HG02798 (cell line): ENCODE measurements at regions not wholly inside any gene's neighbourhood (a gene's known extent, or its start where the extent isn't known, plus 50 kb on each side); places are given as distances from the start of the nearest gene placed in this dataset.

Experiments
- ATAC-seq: cut with Tn5 transposase; IDR thresholded peaks from one replicate; pipeline ENCODE4 v1.9.1; 2021; ENCODE audit warnings: mild to moderate bottlenecking; ENCODE audit not compliant: unreplicated experiment, poor library complexity

DNA sequence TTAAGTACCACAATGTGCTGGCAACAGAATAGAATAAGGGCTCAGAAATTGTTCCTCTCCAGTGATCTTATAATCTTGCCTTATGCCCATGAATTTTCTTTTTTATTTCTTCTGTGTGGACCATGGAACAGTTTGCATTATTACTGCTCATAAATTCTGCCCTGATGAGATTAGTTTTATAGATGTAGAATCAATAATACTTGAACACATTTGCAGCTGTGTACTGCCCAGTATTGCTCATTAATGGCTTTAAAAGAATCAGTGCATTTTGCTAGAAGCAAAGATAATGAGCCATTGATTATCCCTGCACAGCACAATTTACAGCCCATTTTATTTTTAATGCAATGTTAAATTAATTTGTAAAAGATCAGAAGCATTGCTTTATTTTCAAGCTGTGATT, 172.3 kb upstream of the STXBP6 start:
- ATAC-seq = no peak

DNA sequence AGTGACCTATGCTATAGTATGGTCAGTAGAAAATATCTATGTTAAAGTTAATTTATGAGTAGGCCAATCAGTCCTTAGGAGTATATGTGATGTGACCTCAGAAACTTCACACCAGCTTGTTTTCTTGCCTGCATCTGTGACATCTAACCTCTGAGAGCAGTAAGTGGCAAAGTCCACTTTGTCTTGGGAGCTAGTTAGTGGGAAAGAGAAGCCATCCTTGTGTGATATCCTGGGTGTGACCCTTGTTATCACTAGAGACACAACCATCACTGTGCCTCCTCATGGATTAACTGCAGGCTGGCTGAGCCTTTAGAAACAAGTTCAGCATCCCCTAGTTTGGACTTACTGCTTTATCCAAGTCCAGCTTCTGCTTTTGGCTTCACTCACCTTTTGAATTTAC, 170.6 kb upstream of the STXBP6 start:
- no peak for ATAC-seq

DNA sequence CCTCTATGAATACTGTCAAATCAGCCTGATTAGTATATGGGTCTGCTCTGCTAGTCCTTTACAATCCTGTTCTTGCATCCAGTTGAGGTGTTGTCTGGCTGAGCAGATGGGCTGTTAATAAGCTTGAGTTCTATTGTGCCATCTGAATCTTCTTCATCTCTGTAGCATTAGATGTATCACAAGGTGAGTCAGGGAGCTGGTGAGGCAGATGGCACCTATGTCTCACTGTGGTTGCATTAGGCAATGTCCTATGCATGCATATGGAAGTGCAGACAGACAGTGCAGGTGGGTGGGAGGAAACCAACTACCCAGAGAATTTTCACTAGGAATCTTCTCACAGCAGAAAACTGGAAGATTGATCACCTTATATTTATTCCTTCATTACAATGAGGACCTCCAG, 165.7 kb upstream of the STXBP6 start:
- ATAC-seq = no peak

DNA sequence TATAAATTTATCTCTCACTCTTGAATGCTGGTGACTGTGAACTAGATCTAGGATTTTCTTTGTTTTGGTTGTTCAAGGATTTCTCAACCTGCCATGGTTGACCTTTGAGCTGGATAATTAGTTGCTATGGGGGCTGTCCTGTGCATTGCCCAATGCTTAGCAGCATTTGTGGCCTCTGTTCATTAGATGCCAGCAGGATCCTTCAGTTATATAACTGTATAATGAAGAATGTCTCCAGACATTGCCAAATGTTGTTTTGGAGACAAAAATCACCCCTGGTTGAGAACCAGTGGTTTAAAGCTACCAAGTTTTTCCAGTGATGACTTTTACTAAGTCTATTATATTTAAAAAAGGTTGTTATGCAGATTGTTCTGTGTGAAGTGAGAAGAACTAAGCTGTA, 147.9 kb upstream of the STXBP6 start:
- no peak for ATAC-seq

DNA sequence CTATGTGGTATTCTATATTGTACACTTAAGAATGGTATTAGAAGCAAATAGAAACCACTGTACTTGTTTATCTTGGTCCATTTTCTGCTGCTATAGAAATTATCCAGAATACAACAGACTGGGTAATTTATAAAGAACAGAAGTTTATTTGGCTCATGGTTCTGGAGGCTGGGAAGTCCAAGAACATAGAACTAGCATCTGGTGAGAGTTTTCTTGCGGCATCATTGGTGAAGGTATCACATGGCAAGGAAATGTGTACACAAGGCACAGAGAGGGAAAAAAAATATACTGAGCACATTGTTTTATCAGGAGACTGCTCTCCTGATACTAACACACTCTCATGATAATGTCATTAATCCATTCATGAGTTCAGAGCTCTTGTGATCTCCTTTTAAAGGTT, 130.3 kb upstream of the STXBP6 start:
- no peak for ATAC-seq

DNA sequence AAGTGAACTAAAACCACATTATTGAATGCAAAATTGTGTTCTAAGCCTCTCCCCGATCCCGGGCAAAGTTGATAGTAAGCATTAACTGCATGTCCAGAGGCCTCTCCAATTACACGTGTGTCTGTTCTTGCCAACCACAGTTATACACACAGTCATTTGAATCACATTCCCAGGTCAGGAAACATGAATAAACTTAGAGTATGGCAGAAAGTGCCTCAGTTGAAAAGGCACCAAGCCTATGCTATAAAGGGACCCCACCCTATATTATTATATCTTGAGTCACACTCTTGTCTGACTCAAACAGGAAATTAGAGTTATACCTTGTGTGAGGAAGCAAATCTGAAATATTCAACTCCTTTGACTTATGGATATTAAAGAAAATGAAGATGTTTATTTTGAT, 128.3 kb upstream of the STXBP6 start:
- ATAC-seq = no peak

DNA sequence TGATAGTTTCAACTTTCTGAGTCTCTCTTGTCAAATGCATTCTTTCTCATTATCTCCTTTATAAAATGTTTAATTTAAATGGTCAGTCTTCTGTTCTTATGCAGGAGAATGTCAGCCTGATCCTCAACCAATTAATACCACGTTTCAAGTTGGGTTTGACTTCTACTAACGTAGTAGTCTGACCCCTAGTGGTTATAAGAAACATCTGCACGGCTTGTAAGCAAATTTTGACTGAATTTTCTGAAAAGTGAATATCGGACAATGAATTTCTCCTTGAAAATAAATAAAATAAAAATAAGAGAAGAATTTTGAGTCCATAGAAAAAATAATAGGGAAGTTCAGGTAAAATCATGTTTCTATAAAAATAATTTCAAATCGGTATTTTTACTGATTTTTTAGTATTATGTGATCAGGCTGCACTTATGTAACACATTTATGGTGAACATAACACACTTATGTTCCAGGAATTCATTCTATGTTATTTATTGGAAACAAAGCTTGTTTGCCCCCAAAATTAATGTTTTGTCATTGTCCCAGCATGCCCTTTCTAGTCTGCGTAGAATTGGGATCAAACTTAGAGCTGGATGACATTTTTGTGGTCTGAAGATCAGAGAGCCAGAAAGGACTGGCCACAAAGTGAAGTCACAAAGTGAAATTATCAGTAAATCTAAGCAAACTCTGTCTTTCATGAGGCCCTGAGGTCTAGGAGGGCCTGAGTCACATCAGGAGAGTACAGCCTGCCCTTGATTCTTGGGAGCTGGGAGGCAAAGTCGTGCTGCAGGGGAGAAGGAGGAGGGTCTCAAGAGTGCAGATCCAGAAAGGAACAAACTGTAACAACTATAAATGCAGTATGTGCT, 101.2 kb upstream of the STXBP6 start:
- ATAC-seq = peak; percentile 48

DNA sequence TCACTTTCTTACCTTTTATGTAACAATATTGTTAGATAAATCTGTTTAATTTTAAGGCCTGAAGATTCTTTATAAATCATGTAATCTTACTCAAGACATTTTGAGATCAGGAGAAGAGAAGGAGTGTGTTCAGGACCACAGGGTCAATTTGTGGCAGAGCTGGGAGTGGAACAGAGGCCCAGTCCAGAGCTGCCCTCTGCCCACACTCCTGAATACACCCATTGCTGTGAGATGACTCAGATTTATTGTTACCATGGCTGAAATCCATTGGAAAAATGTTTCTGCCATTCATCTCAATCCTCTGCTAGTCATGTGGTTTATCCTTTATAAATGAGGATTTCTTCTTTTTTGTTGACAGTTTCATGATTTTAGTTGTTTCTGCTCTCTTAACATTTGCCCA, 100.5 kb upstream of the STXBP6 start:
- no peak for ATAC-seq

DNA sequence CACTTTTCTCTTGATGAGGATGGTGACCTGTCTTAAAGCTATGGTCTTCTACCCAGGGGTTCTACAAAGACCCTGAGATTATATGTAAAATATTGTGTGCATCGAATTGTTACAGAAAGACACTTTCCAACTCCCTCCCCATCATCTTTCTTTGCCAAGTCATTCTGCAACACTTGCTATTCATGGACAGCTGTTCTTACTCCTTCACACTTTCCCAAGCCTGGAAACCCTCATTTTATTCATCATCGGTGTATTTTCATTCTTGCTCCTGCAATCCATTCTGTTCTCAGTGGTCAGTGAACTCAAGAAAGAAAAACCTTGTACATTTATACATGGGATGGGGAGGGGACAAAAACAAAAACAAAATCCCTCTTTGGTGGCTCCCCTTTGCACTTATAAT, 90.5 kb upstream of the STXBP6 start:
- no peak for ATAC-seq

DNA sequence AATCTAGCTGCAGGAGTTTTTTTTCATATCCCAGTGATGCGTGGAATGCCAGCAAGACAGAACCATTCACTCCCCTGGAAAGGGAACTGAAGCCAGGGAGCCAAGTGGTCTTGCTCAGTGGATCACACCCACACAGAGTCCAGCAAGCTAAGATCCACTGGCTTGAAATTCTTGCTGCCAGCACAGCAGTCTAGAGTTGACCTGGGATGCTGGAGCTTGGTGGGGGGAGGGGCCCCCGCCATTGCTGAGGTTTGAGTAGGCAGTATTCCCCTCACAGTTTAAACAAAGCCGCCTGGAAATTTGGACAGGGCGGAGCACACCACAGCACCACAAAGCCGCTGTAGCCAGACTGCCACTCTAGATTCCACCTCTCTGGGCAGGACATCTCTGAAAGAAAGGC, 86.9 kb upstream of the STXBP6 start:
- no peak for ATAC-seq

DNA sequence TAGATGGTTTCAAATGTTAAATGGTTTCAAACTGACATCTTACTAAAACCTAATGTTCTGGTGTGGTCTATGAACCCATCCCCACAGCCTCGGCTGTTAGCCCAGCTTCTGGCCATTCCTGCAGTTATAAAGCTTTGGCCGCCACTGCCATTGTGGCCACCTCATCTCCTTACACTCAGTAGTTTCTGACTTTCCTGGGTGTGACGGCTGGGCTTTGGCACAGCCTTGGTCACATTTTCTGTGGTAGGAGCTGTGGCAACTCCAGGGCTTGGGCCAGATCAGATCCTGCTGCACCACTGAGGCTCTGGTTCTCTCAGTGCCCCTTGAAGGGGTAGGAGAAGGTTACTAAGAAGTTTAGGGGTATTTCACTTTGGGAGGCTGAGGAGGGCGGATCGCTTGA, 84.2 kb upstream of the STXBP6 start:
- no peak for ATAC-seq

DNA sequence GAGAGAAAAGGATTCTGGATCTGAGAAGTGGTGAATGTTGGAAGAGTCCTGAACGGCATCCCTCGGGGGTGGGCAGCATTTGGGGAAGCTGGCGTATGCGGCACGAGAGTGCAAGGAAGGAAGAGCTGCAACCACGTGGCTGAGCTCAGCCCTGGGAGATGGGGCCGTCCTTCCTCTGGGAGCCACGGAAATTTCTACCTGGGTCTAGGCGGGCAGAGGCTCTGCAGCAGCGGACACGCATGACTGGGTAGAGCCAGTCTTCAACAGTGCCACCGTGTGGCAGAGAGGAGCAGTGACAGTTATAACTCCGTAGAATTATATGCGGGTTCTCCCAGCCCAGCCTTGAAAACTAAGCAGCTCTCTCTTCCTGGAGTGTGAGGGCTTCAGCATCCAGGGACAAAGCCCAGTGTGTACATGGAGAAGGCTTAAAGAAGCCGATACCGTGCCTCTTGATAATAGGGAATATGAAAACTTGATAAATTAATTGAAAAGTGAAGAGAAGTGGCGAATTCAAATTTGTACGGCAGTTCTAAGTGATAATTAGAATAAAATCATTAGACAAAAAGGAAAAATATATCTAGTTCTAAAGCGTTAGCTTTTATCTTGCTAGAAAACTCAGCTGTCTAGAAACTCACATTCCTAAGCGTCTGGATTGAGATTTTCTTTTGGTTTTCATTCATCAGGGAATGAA, 82.9 kb upstream of the STXBP6 start:
- ATAC-seq = peak; percentile 90

DNA sequence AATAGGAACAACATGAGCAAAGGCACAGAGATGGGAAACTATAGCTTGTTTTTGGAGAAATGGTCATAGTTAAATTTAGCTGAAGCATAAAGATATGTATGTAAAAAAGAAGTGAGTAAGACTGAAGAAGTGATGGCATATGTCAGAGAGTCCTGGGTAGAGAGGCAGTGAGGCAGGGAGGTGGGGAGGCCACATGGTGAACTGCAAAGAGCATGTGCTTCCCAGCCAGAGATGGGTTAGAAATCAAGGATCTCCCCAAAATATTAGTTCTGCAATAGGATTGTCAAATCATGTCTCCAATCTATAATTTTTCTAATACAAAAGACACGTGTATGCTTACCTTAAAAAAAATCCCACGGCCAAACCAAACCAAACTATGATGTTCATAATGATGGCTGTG, 82.1 kb upstream of the STXBP6 start:
- ATAC-seq = no peak

DNA sequence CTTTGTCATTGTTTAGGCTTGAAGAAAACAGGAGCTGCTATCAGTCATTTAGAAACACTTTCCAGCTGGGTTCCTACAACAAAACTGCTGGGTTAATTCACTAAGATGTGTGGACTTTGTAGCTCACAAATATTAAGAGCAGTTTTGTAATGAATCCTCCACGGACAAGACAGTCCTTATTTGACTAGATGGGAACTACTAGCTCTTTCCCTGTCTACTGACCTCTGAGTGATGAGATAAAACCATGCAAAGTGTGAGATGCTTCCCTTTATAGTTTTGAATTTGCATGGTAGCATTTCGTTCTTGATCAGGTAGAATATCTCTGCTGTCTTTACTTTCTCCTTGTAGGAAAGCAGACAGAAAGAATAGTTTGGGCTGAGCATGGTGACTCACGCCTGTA, 72.9 kb upstream of the STXBP6 start:
- ATAC-seq = peak; percentile 35

DNA sequence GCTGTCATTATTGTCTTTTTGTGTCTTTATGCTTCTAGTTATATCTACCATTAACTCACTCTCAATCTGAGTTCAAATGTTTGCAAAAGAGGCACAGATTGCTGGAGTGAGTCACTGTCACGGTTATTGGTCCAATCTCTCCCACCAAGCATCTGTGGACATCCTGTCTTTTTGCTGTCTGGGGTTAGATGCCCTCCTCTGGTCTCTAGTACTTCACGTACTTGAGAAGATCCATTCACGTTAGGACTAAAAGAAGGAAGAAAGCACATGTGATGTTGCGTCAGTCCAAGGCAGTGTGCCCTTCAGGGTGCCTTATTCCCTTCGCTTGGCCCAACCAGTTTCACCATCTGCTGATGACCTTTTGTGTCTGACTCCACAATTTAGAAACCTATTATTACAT, 72.3 kb upstream of the STXBP6 start:
- ATAC-seq = no peak

DNA sequence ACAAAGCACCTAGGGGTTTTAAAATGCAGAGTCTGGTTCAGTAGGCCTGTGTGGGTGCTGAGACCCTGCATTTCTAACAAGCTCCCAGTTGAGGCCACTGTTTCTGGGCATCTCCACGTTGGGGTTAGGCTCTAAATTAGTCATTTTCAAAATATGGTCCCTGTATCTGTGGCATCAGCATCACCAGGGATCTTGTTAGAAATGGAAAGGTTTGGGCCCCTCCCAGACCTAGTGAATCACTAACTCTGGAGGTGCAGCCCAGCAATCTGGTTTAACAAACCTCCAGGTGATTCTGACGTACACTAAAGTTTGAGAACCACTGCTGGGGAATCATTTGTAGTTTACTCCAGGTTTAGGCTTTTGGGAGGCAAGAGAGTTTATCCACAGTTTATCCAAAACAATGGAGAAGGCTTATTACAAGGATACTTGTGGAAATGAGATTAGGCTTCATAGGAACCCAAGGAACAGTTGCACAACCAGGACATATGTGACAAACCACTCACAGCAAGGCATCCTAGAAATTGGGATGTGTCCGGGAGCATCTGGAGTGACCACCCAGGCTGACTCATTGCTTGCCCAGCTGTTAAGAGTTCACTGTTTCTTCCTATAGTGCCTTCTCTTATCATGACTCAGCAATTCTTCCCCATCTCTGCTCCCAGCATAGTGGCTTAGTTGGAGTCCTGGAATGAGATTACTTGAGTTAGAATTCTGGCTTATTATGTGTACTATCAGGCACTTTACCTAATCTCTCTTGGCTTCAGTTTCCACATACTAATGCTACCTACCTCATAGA, 71.6 kb upstream of the STXBP6 start:
- ATAC-seq = no peak

DNA sequence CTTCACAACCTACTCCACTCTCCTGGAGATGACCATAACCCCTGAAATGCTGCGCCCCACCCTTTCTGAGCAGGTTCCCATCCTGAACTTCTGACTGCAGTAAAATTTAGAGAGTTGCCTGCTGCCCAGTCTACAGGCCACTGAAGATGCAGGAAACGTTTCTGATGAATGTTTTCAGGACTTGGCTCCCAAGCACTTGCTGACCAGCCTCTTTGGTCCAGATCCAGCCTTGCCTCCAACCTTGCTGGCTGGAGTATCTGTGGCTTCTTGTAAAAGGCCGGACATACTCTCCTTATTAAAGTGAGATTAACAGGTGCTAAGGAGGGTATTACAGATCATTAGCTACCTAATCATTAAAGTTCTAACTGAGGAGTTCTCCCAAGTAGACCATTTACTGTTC, 70.3 kb upstream of the STXBP6 start:
- ATAC-seq = no peak

DNA sequence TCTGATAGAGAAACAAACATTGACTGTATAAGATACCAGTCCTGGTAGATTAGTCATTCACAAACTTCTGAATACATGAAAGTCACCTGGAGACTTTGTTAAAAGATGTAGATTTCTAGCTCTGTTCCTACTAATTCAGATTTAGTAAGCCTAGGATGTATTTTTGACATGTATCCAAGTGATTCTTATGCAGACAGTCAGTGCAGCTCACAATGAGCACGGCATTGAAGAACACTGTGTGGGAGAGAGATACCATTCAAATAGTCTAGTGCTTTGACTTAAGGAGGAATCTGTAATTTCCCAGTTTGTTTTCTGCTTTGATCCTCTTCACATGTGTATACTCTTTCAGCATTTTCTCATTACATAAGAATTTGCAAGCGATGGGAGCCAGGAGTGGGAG, 68.7 kb upstream of the STXBP6 start:
- ATAC-seq = no peak

DNA sequence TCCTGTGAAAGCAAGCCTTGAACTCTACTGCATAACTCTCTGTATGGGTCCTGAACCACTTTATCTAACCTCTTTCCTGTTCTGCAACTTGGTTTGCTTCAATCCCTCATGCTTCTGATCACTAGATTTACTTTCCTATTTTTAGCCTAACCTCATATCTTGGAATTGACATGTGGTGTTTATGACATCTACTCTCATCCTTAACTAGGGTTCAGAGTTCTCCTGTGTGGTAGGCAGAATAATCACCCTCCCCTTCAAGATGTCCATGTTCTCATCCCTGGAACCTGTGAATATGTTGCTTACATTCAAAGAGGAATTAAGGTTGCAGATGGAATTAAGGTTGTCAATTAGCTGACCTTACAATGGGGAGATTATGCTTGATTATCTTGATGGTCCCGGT, 67.4 kb upstream of the STXBP6 start:
- no peak for ATAC-seq

DNA sequence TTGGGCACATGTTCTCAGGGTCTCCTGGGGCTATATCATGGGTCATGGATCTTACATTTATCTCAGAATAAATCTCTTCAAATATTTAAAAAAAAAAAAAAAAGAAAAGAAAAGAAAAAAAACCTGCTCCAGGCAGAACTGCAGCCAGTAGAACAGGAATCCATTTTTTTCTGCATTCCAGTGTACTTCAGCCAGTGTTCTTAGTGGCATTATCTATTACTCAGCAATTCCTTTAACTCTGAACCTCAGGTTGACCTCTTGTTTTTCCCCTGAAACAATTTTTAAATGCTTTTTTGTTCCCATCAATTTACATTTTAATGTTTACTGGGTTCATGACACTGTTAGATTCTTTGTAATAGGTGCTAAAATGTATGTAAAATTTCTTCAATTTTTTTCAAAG, 66.7 kb upstream of the STXBP6 start:
- no peak for ATAC-seq

DNA sequence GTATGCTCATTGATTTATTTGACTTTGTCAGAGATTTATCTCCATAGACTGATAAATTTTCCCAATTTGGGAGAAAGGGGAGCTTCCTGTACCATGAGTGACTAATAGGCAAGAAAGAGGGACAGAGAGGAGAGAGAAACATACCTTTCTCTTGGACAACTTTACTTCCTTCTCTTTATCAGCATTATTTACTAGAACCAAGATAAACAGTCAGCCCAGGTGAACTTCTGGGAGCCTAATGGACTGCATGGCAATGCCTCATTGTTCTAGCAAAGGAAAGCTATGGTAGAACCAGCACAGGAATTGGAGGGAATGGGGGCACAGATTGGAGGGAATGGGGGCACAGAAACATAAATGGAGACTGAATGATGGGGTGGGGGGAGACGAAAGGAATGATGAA, 63.4 kb upstream of the STXBP6 start:
- ATAC-seq = no peak
